Coronary artery (tissue), 2 donors: ENCODE measurements at regions not wholly inside any gene's neighbourhood (a gene's known extent, or its start where the extent isn't known, plus 50 kb on each side); places are given as distances from the start of the nearest gene placed in this dataset.

Experiments
- DNase-seq: peaks from one replicate; pipeline ENCODE4 v3.0.0-alpha.2; 2017; ENCODE audit warnings: low spot score
- H3K27ac ChIP-seq, 2 donors: fragments of 200-600 bp; sonication (generic); one replicate each; pipeline ENCODE4 v1.5.1; 2016 to 2019
- H3K4me3 ChIP-seq: fragments of 200-600 bp; sonication (generic); 2 replicates; pipeline ENCODE4 v1.5.1; 2016; ENCODE audit warnings: mild to moderate bottlenecking, moderate library complexity
- TF ChIP-seq, protein P1 (sequence below): fragments of 200-600 bp; sonication (generic); IDR thresholded peaks from one replicate; pipeline ENCODE4 v1.5.1; 2019; ENCODE audit warnings: antibody characterized with exemption

DNA sequence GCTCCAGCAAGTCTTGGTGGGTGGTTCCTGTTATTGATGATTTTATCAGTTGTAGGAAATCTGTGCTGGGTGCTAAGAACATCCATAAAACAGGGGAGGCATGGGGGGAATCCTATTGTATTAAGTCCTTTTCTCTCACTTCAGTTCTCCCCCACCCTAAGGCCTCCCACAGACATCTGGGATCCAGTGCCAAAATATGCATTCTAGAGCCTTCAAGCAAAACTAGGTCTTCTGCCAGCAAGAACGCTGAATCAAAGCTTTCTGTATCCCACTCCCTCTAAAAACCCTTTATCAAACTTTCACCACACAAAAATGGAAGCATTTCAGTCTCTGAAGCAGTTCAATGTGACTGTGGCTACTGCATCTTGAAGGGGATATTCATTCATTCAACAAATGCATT, 281.9 kb downstream of the GAS1 start:
- H3K27ac ChIP-seq: no peak overlapping the region
- no peak for DNase-seq
- TF ChIP-seq, protein P1, sequence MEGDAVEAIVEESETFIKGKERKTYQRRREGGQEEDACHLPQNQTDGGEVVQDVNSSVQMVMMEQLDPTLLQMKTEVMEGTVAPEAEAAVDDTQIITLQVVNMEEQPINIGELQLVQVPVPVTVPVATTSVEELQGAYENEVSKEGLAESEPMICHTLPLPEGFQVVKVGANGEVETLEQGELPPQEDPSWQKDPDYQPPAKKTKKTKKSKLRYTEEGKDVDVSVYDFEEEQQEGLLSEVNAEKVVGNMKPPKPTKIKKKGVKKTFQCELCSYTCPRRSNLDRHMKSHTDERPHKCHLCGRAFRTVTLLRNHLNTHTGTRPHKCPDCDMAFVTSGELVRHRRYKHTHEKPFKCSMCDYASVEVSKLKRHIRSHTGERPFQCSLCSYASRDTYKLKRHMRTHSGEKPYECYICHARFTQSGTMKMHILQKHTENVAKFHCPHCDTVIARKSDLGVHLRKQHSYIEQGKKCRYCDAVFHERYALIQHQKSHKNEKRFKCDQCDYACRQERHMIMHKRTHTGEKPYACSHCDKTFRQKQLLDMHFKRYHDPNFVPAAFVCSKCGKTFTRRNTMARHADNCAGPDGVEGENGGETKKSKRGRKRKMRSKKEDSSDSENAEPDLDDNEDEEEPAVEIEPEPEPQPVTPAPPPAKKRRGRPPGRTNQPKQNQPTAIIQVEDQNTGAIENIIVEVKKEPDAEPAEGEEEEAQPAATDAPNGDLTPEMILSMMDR: no peak
- H3K4me3 ChIP-seq: no peak overlapping the region

DNA sequence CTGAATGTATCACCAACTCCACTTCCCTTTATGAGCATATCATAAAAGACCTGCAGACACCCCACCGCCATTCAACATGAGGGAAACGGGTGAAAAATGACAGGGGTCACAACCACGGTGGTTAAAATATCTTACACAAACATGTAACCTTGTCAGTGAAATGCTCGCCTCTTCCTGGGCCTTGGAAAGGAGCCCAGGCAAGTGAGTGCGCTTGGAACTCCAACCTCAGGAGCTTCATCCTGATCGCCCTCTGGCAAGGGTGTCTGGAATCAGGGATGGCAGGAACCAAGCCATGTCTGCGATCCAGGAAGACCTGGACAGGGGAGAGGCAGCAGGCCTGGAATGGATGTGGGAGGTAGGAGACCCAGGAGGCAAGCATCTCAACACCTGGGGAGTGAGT, 282.7 kb downstream of the GAS1 start:
- TF ChIP-seq, protein P1: no peak
- no peak overlapping the region for H3K4me3 ChIP-seq
- DNase-seq: no peak
- no peak overlapping the region for H3K27ac ChIP-seq

DNA sequence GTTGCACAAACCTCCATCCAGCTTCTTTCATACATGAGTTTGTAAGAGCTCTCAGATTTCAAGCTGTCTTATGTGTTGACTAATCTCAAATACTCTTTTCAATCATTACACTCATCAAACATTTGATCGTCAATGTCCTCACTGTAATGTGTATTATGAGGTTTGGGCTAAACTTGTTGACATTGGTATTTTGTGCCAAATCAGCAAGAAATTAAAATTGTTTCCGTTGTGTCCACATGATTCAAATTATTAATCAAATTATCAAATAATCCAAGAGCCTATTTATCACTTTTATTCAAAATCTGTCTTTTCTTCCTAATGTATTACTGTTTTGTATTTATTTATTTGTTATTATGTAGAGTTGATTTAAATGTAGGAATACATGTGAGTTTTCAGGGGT, 283.4 kb downstream of the GAS1 start:
- no peak for DNase-seq
- Histone ChIP-seq H3K4me3 (no peak overlapping the region), H3K27ac (no peak overlapping the region)
- TF ChIP-seq, protein P1: no peak

GRCh38 chr9:86662890-86663468, 284.3 kb downstream of the GAS1 start:
- Histone ChIP-seq H3K4me3 (no peak overlapping the region), H3K27ac (no peak overlapping the region)
- no peak for DNase-seq
- TF ChIP-seq, protein P1: no peak

- no peak for DNase-seq
- H3K27ac ChIP-seq: no peak overlapping the region
- no peak overlapping the region for H3K4me3 ChIP-seq
- TF ChIP-seq, protein P1: no peak
Observed at GRCh38 chr9:86660146-86660943, 287.0 kb downstream of the GAS1 start.

DNA sequence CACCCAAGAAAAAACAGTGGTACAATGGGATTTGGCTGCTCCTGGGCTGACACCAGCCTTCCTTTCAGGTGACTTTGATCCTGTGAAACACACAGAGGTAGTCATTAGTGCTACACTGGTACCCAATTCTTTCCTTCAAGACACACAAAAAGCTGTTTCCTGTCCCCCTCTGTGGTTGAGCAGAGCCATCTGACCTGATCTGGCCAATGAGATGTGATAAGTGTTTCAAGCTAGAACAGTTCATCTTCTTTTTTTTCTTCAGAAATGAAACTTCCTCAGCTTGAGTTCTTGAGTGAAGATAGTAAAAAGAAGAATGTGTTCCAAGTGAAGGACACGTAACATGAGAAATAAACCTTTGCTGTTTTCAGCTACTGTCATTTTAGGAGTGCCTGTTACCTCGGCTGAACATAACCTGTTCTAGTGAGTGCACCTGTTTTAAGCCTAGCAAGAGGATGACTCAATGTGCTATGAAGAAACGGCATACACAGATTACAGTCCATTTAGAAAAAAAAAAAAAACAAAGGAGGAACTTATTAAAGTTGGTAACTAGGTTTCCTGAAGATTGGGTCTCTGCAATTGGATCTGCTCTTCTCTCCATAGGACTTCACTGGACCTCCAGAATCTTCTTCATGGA, 287.8 kb downstream of the GAS1 start:
- no peak overlapping the region for H3K27ac ChIP-seq
- TF ChIP-seq, protein P1: no peak
- H3K4me3 ChIP-seq: no peak overlapping the region
- no peak for DNase-seq

- TF ChIP-seq, protein P1: no peak
- Histone ChIP-seq H3K4me3 (no peak overlapping the region), H3K27ac (no peak overlapping the region)
- no peak for DNase-seq
Observed at GRCh38 chr9:86655147-86655546, 292.2 kb downstream of the GAS1 start.
